ENCODE measurements at regions not wholly inside any gene's neighbourhood (a gene's known extent, or its start where the extent isn't known, plus 50 kb on each side); places are given as distances from the start of the nearest gene placed in this dataset.

DNA sequence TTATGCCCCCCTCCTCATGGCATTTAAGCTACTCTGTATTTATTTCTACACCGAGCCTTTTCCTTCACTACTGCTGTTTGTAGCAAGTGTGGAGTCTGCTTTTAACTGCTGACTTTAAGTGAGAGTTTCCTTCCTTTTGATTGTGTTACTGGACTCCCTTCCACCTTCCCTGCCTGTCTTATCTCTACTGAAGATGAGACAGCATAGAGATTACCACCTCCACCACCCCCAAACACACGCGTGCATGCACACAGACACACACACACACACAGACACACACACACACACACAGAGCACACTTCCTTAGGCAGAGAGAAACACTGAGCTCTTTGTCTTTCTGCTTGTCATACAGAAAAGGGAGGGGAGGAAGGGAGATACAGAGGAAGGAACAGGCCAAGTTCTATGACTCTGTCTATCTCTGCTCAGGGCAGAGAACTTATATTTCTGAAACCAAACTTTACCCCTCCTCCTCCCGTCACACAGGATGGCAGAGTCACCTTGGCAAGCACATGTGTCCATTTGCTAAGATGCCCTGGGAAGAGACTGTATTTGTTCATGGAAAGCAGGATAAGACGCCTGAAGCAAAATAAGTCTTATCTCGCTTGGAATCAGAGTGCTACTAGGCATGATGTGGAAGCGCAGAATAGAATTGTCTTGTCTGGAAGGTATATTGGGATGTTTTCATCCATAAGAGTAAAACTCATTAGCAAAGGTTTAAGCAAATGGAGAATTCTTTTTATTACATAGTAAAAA is 81.8 kb upstream of the CAV2 start:
- no peak for TF ChIP-seq E2F8 (IDR thresholded peaks at IDR 0.05; ENCODE audit: low read depth, partially characterized antibody)
- TF ChIP-seq EP300 (IDR thresholded peaks at IDR 0.05; ENCODE audit: borderline replicate concordance in 1 of 2, control insufficient read depth in 1 of 2, low read depth in 2 of 2, low read length in 2 of 2): no peak
- no peak for TF ChIP-seq POLR2A (IDR thresholded peaks at IDR 0.05; ENCODE audit: low read depth, low read length)
- TF ChIP-seq ZSCAN29 (IDR thresholded peaks at IDR 0.05): no peak
- no peak for TF ChIP-seq RFX5 (IDR thresholded peaks at IDR 0.05; ENCODE audit: low read depth, low read length)
- no peak for TF ChIP-seq YY1 (IDR thresholded peaks at IDR 0.05; ENCODE audit: low read depth, low read length)
- no peak for TF ChIP-seq CUX1 (IDR thresholded peaks at IDR 0.05; ENCODE audit: insufficient replicate concordance, low read depth, low read length)
- TF ChIP-seq CTCF (IDR thresholded peaks at IDR 0.05 in 2 of 3, conservative IDR thresholded peaks at IDR 0.05 in 1 of 3; ENCODE audit: control insufficient read depth in 2 of 3, extremely low read depth in 1 of 3, insufficient read depth in 1 of 3, low read depth in 3 of 3, low read length in 3 of 3): no peak
- TF ChIP-seq GABPA (IDR thresholded peaks at IDR 0.05; ENCODE audit: low read depth): no peak
- no peak for TF ChIP-seq EZH2 (IDR thresholded peaks at IDR 0.05; ENCODE audit: borderline replicate concordance, control insufficient read depth, low read depth, low read length)
